ENCODE measurements at regions not wholly inside any gene's neighbourhood (a gene's known extent, or its start where the extent isn't known, plus 50 kb on each side); places are given as distances from the start of the nearest gene placed in this dataset.

- Histone ChIP-seq H3K9ac (ENCODE audit: low read length) (no peak overlapping the region), H3K27ac (ENCODE audit: low read depth, low read length) (no peak overlapping the region), H3K4me3 (ENCODE audit: low read depth in 1 of 2, low read length in 2 of 2) (no peak overlapping the region), H3K36me3 (ENCODE audit: insufficient read depth, low read length) (no peaks in the 10 kb centered on the region), H3K9me3 (ENCODE audit: low read length) (no peaks in the 10 kb centered on the region), H3K4me1 (ENCODE audit: insufficient read depth, low read length) (no peaks in the 10 kb centered on the region), H3K27me3 (ENCODE audit: control insufficient read depth in 1 of 2, insufficient read depth in 2 of 2, low read length in 2 of 2) (no peaks in the 10 kb centered on the region)
Observed at GRCh38 chr4:124797223-124797622, 84.7 kb upstream of the ANKRD50 start.

DNA sequence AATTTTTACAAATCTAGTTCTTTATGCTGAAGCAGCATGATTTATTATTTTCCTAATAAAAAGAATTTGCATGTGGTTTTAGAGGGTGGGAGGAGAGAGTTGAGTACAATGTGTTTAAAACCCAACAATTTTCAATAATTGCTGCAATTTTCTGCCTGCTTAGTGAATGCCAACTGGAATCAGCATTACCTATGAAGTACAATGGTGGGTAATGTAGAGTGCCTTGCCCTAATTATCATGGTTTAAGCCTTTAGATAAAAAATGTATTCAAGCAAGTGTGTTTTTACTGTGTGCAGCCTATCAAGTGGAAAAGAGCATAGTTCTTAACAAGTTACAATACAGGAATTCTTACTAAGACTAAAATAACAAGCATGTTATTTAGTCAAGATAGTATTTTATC, 77.9 kb upstream of the ANKRD50 start:
- H3K36me3 ChIP-seq (ENCODE audit: insufficient read depth, low read length): no peaks in the 10 kb centered on the region
- no peaks in the 10 kb centered on the region for H3K4me1 ChIP-seq (ENCODE audit: insufficient read depth, low read length)
- no peaks in the 10 kb centered on the region for H3K9me3 ChIP-seq (ENCODE audit: low read length)
- no peak overlapping the region for H3K9ac ChIP-seq (ENCODE audit: low read length)
- no peaks in the 10 kb centered on the region for H3K27me3 ChIP-seq (ENCODE audit: control insufficient read depth in 1 of 2, insufficient read depth in 2 of 2, low read length in 2 of 2)
- no peak overlapping the region for H3K4me3 ChIP-seq (ENCODE audit: low read depth in 1 of 2, low read length in 2 of 2)
- H3K27ac ChIP-seq (ENCODE audit: low read depth, low read length): no peak overlapping the region

DNA sequence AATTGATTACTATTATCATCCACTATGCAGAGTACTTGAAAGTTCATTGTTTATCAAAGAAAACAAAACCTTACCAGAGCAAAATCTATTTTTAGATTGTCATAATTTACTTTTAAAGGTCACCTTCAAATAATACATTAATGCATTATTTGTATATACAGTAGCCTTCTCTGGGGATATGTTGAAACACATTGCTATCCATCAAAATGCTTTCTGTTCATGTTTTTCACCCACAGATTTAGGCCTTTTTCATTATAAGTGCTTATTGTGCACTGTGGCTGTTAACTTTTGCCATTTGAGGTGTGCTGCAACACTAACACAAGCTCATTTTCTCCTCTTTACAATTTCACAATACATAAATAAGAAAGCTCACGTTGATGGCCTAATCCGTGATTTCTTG, 74.1 kb upstream of the ANKRD50 start:
- Histone ChIP-seq H3K9ac (ENCODE audit: low read length) (no peak overlapping the region), H3K4me1 (ENCODE audit: insufficient read depth, low read length) (no peaks in the 10 kb centered on the region), H3K27ac (ENCODE audit: low read depth, low read length) (no peak overlapping the region), H3K27me3 (ENCODE audit: control insufficient read depth in 1 of 2, insufficient read depth in 2 of 2, low read length in 2 of 2) (no peaks in the 10 kb centered on the region), H3K4me3 (ENCODE audit: low read depth in 1 of 2, low read length in 2 of 2) (no peak overlapping the region), H3K36me3 (ENCODE audit: insufficient read depth, low read length) (no peaks in the 10 kb centered on the region), H3K9me3 (ENCODE audit: low read length) (no peaks in the 10 kb centered on the region)

- Histone ChIP-seq H3K36me3 (ENCODE audit: insufficient read depth, low read length) (no peaks in the 10 kb centered on the region), H3K27ac (ENCODE audit: low read depth, low read length) (no peak overlapping the region), H3K27me3 (ENCODE audit: control insufficient read depth in 1 of 2, insufficient read depth in 2 of 2, low read length in 2 of 2) (no peaks in the 10 kb centered on the region), H3K4me3 (ENCODE audit: low read depth in 1 of 2, low read length in 2 of 2) (no peak overlapping the region), H3K4me1 (ENCODE audit: insufficient read depth, low read length) (no peaks in the 10 kb centered on the region), H3K9me3 (ENCODE audit: low read length) (no peaks in the 10 kb centered on the region), H3K9ac (ENCODE audit: low read length) (no peak overlapping the region)
Observed at GRCh38 chr4:124785645-124786044, 73.1 kb upstream of the ANKRD50 start.

DNA sequence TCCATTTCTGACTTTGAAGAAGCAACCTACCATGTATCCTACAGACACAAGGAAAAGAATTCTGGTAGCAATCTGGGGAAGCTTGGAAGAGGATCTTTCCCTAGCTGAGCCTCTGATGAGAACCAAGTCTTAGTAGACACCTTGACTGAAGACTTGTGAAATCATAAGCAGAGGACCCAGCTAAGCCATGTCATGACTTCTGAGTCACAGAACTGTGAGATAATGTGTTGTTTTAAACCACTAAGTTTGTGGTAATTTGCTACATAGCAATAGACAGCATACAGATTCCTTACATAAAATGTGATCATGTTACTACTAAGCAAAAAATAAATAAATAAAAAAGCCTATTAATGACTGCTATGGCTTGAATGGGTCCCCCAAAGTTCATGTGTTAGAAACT, 71.3 kb upstream of the ANKRD50 start:
- Histone ChIP-seq H3K9me3 (ENCODE audit: low read length) (no peaks in the 10 kb centered on the region), H3K27me3 (ENCODE audit: control insufficient read depth in 1 of 2, insufficient read depth in 2 of 2, low read length in 2 of 2) (no peaks in the 10 kb centered on the region), H3K9ac (ENCODE audit: low read length) (no peak overlapping the region), H3K36me3 (ENCODE audit: insufficient read depth, low read length) (no peaks in the 10 kb centered on the region), H3K4me1 (ENCODE audit: insufficient read depth, low read length) (no peaks in the 10 kb centered on the region), H3K27ac (ENCODE audit: low read depth, low read length) (no peak overlapping the region), H3K4me3 (ENCODE audit: low read depth in 1 of 2, low read length in 2 of 2) (no peak overlapping the region)

DNA sequence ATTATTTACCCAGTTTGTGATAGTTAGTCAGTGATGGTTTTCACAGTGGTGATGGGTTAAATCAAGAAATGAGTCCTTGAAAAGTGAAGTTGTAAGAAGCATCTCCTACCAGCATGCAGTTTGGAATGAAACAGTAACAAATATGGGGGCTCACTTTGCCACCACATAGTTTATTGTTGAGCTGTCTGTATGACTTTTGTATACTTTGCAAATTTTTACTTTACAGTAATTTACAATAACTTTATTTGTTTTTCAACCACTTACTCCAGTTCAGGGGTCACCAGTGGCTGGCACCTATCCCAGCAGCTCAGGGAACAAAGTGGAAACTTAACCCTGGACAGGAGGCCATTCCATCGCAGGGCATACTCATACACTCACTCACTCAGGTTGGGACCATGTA, 64.5 kb upstream of the ANKRD50 start:
- H3K4me1 ChIP-seq (ENCODE audit: insufficient read depth, low read length): no peaks in the 10 kb centered on the region
- H3K4me3 ChIP-seq (ENCODE audit: low read depth in 1 of 2, low read length in 2 of 2): no peak overlapping the region
- no peak overlapping the region for H3K27ac ChIP-seq (ENCODE audit: low read depth, low read length)
- no peaks in the 10 kb centered on the region for H3K9me3 ChIP-seq (ENCODE audit: low read length)
- no peaks in the 10 kb centered on the region for H3K27me3 ChIP-seq (ENCODE audit: control insufficient read depth in 1 of 2, insufficient read depth in 2 of 2, low read length in 2 of 2)
- no peak overlapping the region for H3K9ac ChIP-seq (ENCODE audit: low read length)
- no peaks in the 10 kb centered on the region for H3K36me3 ChIP-seq (ENCODE audit: insufficient read depth, low read length)

GRCh38 chr4:124768596-124769365, 56.2 kb upstream of the ANKRD50 start:
- Histone ChIP-seq H3K27me3 (ENCODE audit: control insufficient read depth in 1 of 2, insufficient read depth in 2 of 2, low read length in 2 of 2) (no peaks in the 10 kb centered on the region), H3K36me3 (ENCODE audit: insufficient read depth, low read length) (no peaks in the 10 kb centered on the region), H3K9me3 (ENCODE audit: low read length) (no peaks in the 10 kb centered on the region), H3K4me3 (ENCODE audit: low read depth in 1 of 2, low read length in 2 of 2) (no peak overlapping the region), H3K9ac (ENCODE audit: low read length) (no peak overlapping the region), H3K4me1 (ENCODE audit: insufficient read depth, low read length) (peaks cover 4% of the 10 kb centered on the region), H3K27ac (ENCODE audit: low read depth, low read length) (no peak overlapping the region)

- Histone ChIP-seq H3K27me3 (ENCODE audit: control insufficient read depth in 1 of 2, insufficient read depth in 2 of 2, low read length in 2 of 2) (no peaks in the 10 kb centered on the region), H3K36me3 (ENCODE audit: insufficient read depth, low read length) (no peaks in the 10 kb centered on the region), H3K4me3 (ENCODE audit: low read depth in 1 of 2, low read length in 2 of 2) (no peak overlapping the region), H3K4me1 (ENCODE audit: insufficient read depth, low read length) (no peaks in the 10 kb centered on the region), H3K9me3 (ENCODE audit: low read length) (no peaks in the 10 kb centered on the region), H3K9ac (ENCODE audit: low read length) (no peak overlapping the region), H3K27ac (ENCODE audit: low read depth, low read length) (no peak overlapping the region)
Observed at GRCh38 chr4:124762956-124763355, 50.4 kb upstream of the ANKRD50 start.
